ENCODE measurements at regions not wholly inside any gene's neighbourhood (a gene's known extent, or its start where the extent isn't known, plus 50 kb on each side); places are given as distances from the start of the nearest gene placed in this dataset.

GRCh38 chr7:38330039-38330438 is 56.6 kb upstream of the TARP start (continued):
- TF ChIP-seq ZNF462 (CRISPR knock-in tag; IDR thresholded peaks at IDR 0.05): no peak
- no peak for TF ChIP-seq JUNB (IDR thresholded peaks at IDR 0.05; ENCODE audit: unreplicated experiment)
- no peak for TF ChIP-seq POLR2AphosphoS5 (IDR thresholded peaks at IDR 0.05; ENCODE audit: low read depth)
- no peak for TF ChIP-seq ETS1 (IDR thresholded peaks at IDR 0.05)

GRCh38 chr7:38329340-38329739 is 55.9 kb upstream of the TARP start:
- H3K27me3 ChIP-seq (ENCODE audit: insufficient read depth): no peaks in the 10 kb centered on the region
- H3K4me3 ChIP-seq: no peak overlapping the region
- H3K4me1 ChIP-seq (ENCODE audit: insufficient read depth): peaks cover 29% of the 10 kb centered on the region
- H2AFZ ChIP-seq: no peak overlapping the region
- Mint-ChIP-seq H3K27ac (no peak overlapping the region), H3K9me3 (no peaks in the 10 kb centered on the region), H3K4me3 (no peak overlapping the region), H3K36me3 (ENCODE audit: low read depth) (no peaks in the 10 kb centered on the region), H3K4me1 (peaks cover 37% of the 10 kb centered on the region), H3K27me3 (ENCODE audit: insufficient read depth, low read depth, poor library complexity) (no peaks in the 10 kb centered on the region)
- DNase-seq (ENCODE audit: low spot score) (no peak), ATAC-seq (no peak)
- no peaks in the 10 kb centered on the region for H4K20me1 ChIP-seq (replicated peaks; ENCODE audit: insufficient read depth)
- H3K79me2 ChIP-seq (replicated peaks; ENCODE audit: insufficient read depth): no peaks in the 10 kb centered on the region
- H3K36me3 ChIP-seq (ENCODE audit: insufficient read depth): no peaks in the 10 kb centered on the region
- H3K4me2 ChIP-seq: no peak overlapping the region
- no peaks in the 10 kb centered on the region for H3F3A ChIP-seq (replicated peaks; ENCODE audit: low read depth)
- H3K9me2 ChIP-seq (ENCODE audit: insufficient read depth): peaks cover 7% of the 10 kb centered on the region
- H3K27ac ChIP-seq (ENCODE audit: low read depth): no peak overlapping the region
- TF ChIP-seq ZNF331 (CRISPR knock-in tag; IDR thresholded peaks at IDR 0.05; ENCODE audit: low read depth) (no peak), JUNB (IDR thresholded peaks at IDR 0.05; ENCODE audit: unreplicated experiment) (no peak), CREB1 (CRISPR knock-in tag; IDR thresholded peaks at IDR 0.05; ENCODE audit: low read depth) (no peak), ZNF114 (CRISPR knock-in tag; IDR thresholded peaks at IDR 0.05) (no peak), ZNF462 (CRISPR knock-in tag; IDR thresholded peaks at IDR 0.05) (no peak), NANOG (IDR thresholded peaks at IDR 0.05; ENCODE audit: borderline replicate concordance) (no peak), POLR2AphosphoS5 (IDR thresholded peaks at IDR 0.05; ENCODE audit: low read depth) (no peak), EZH2 (IDR thresholded peaks at IDR 0.05; ENCODE audit: low read depth, unreplicated experiment) (no peak), STAT1 (IDR thresholded peaks at IDR 0.05; ENCODE audit: unreplicated experiment) (no peak)
